Hepatocyte (in vitro differentiated cells): ENCODE measurements at regions not wholly inside any gene's neighbourhood (a gene's known extent, or its start where the extent isn't known, plus 50 kb on each side); places are given as distances from the start of the nearest gene placed in this dataset.
A peak's percentile ranks its signal among the peaks of the same experiment; 100 is the strongest.

ENCODE experiments used
- DNase-seq: peaks from one replicate; pipeline ENCODE4 v3.0.0-alpha.2; 2016; ENCODE audit warnings: low spot score
- H2AFZ ChIP-seq: fragments of 200-600 bp; sonication (generic); 2 replicates; pipeline ENCODE4 v1.6.0; 2016; ENCODE audit warnings: antibody characterized with exemption, mild to moderate bottlenecking
- H3K27ac ChIP-seq: fragments of 200-600 bp; sonication (generic); 2 replicates; pipeline ENCODE4 v1.5.1; 2016; ENCODE audit warnings: mild to moderate bottlenecking
- H3K27me3 ChIP-seq: fragments of 200-600 bp; sonication (generic); 2 replicates; pipeline ENCODE4 v1.6.1; 2016
- H3K36me3 ChIP-seq: fragments of 200-600 bp; sonication (generic); replicated peaks from 2 replicates; pipeline ENCODE4 v1.5.1; 2016; ENCODE audit warnings: low read depth; ENCODE audit not compliant: insufficient read depth
- H3K4me1 ChIP-seq: fragments of 200-600 bp; sonication (generic); 2 replicates; pipeline ENCODE4 v1.5.1; 2016; ENCODE audit warnings: mild to moderate bottlenecking, moderate library complexity; ENCODE audit not compliant: insufficient read depth
- H3K4me2 ChIP-seq: fragments of 200-600 bp; sonication (generic); 2 replicates; pipeline ENCODE4 v1.6.0; 2016
- H3K4me3 ChIP-seq: fragments of 200-600 bp; sonication (generic); 2 replicates; pipeline ENCODE4 v1.5.1; 2016; ENCODE audit warnings: mild to moderate bottlenecking
- H3K79me2 ChIP-seq: fragments of 200-600 bp; sonication (generic); 2 replicates; pipeline ENCODE4 v1.6.0; 2017; ENCODE audit warnings: mild to moderate bottlenecking
- H3K9me2 ChIP-seq: fragments of 200-600 bp; sonication (generic); replicated peaks from 2 replicates; pipeline ENCODE4 v1.6.0; 2017; ENCODE audit warnings: mild to moderate bottlenecking; ENCODE audit not compliant: insufficient read depth
- H3K9me3 ChIP-seq: fragments of 200-600 bp; sonication (generic); 2 replicates; pipeline ENCODE4 v1.5.1; 2016; ENCODE audit warnings: low read depth, mild to moderate bottlenecking
- H4K20me1 ChIP-seq: fragments of 200-600 bp; sonication (generic); 2 replicates; pipeline ENCODE4 v1.6.0; 2016; ENCODE audit warnings: mild to moderate bottlenecking; ENCODE audit not compliant: insufficient read depth, poor library complexity, severe bottlenecking
- CTCF ChIP-seq: fragments of 200-600 bp; sonication (generic); IDR thresholded peaks from 2 replicates; pipeline ENCODE4 v1.5.1; 2016; ENCODE audit warnings: antibody characterized with exemption, mild to moderate bottlenecking; ENCODE audit not compliant: poor library complexity
- EZH2 ChIP-seq: fragments of 200-600 bp; sonication (generic); IDR thresholded peaks from 2 replicates; pipeline ENCODE4 v1.6.1; 2016; ENCODE audit warnings: antibody characterized with exemption, mild to moderate bottlenecking, borderline replicate concordance
- EZH2phosphoT487 ChIP-seq: fragments of 200-600 bp; sonication (generic); IDR thresholded peaks from one replicate; pipeline ENCODE4 v1.6.1; 2018; ENCODE audit warnings: antibody characterized with exemption, mild to moderate bottlenecking, low read depth, moderate library complexity; ENCODE audit not compliant: unreplicated experiment, severe bottlenecking
- WGBS: methylation state at CpG from one replicate; pipeline ENCODE4 v1.1.6; 2016; ENCODE audit warnings: low lambda C conversion rate; ENCODE audit errors: missing lambda C conversion rate; 5-methylcytosine and 5-hydroxymethylcytosine counted together

- H3K4me2 ChIP-seq, result peak overlapping the region; percentile 54
Observed at GRCh38 chr3:137509354-137510045, 254.6 kb upstream of the SOX14 start.

GRCh38 chr3:137511655-137512054 lies 252.5 kb upstream of the SOX14 start:
- no peak for TF ChIP-seq CTCF
- no peak for TF ChIP-seq EZH2
- no peak for TF ChIP-seq EZH2phosphoT487
- 89% methylated on average over 1 of the region's 1 CpG for WGBS
- no peaks in the 10 kb centered on the region for H3K4me1 ChIP-seq

More at GRCh38 chr3:137509354-137510045, 254.6 kb upstream of the SOX14 start:
- H3K9me3 ChIP-seq, result no peaks in the 10 kb centered on the region
- no peaks in the 10 kb centered on the region for H3K79me2 ChIP-seq
- H2AFZ ChIP-seq, result no peak overlapping the region
- no peak overlapping the region for H3K4me3 ChIP-seq
- peaks cover 4% of the 10 kb centered on the region for H3K27me3 ChIP-seq
- no peaks in the 10 kb centered on the region for H4K20me1 ChIP-seq
- no peaks in the 10 kb centered on the region for H3K36me3 ChIP-seq
- no peaks in the 10 kb centered on the region for H3K9me2 ChIP-seq
- TF ChIP-seq EZH2phosphoT487 (peak; percentile 44), CTCF (no peak)
- H3K4me1 ChIP-seq, result no peaks in the 10 kb centered on the region
- peak; percentile 21 for DNase-seq
- H3K27ac ChIP-seq, result no peak overlapping the region
- WGBS, result 48% methylated on average over 29 of the region's 29 CpGs

GRCh38 chr3:137514853-137515252 lies 249.3 kb upstream of the SOX14 start:
- Histone ChIP-seq H3K27me3 (peaks cover 8% of the 10 kb centered on the region), H3K9me2 (no peaks in the 10 kb centered on the region), H3K9me3 (no peaks in the 10 kb centered on the region), H3K4me2 (no peak overlapping the region), H3K79me2 (no peaks in the 10 kb centered on the region), H3K4me1 (no peaks in the 10 kb centered on the region), H3K36me3 (no peaks in the 10 kb centered on the region), H3K27ac (no peak overlapping the region), H4K20me1 (no peaks in the 10 kb centered on the region), H3K4me3 (no peak overlapping the region), H2AFZ (no peak overlapping the region)
- WGBS, result 65% methylated on average over 2 of the region's 2 CpGs
- TF ChIP-seq CTCF, result no peak
- no peak for TF ChIP-seq EZH2
- TF ChIP-seq EZH2phosphoT487, result no peak
- DNase-seq, result no peak

More at GRCh38 chr3:137511655-137512054, 252.5 kb upstream of the SOX14 start:
- no peak overlapping the region for H3K4me3 ChIP-seq
- no peaks in the 10 kb centered on the region for H3K79me2 ChIP-seq
- no peak overlapping the region for H2AFZ ChIP-seq
- no peak overlapping the region for H3K4me2 ChIP-seq
- no peaks in the 10 kb centered on the region for H3K9me2 ChIP-seq
- no peaks in the 10 kb centered on the region for H4K20me1 ChIP-seq
- no peak for DNase-seq
- H3K27ac ChIP-seq, result no peak overlapping the region
- H3K36me3 ChIP-seq, result no peaks in the 10 kb centered on the region
- peaks cover 11% of the 10 kb centered on the region for H3K27me3 ChIP-seq
- no peaks in the 10 kb centered on the region for H3K9me3 ChIP-seq
